ENCODE measurements at regions not wholly inside any gene's neighbourhood (a gene's known extent, or its start where the extent isn't known, plus 50 kb on each side); places are given as distances from the start of the nearest gene placed in this dataset.

GRCh38 chr1:234716908-234717375, 107.0 kb upstream of the IRF2BP2 start:
- no peak for DNase-seq

- no peak for DNase-seq
Observed at GRCh38 chr1:234715252-234716014, 105.5 kb upstream of the IRF2BP2 start.

GRCh38 chr1:234713859-234714258, 103.9 kb upstream of the IRF2BP2 start:
- no peak for DNase-seq

GRCh38 chr1:234713440-234713839, 103.5 kb upstream of the IRF2BP2 start:
- no peak for DNase-seq

GRCh38 chr1:234712891-234713305, 102.9 kb upstream of the IRF2BP2 start:
- DNase-seq = no peak

GRCh38 chr1:234710936-234711724, 101.2 kb upstream of the IRF2BP2 start:
- DNase-seq = no peak

- DNase-seq = no peak
Observed at GRCh38 chr1:234710381-234710780, 100.4 kb upstream of the IRF2BP2 start.

- no peak for DNase-seq
Observed at GRCh38 chr1:234709473-234710228, 99.7 kb upstream of the IRF2BP2 start.

- no peak for DNase-seq
Observed at GRCh38 chr1:234708700-234709395, 98.9 kb upstream of the IRF2BP2 start.

GRCh38 chr1:234707641-234708040, 97.7 kb upstream of the IRF2BP2 start:
- no peak for DNase-seq

- DNase-seq = no peak
Observed at GRCh38 chr1:234706931-234707330, 97.0 kb upstream of the IRF2BP2 start.

GRCh38 chr1:234706199-234706598, 96.2 kb upstream of the IRF2BP2 start:
- DNase-seq = no peak

- DNase-seq = no peak
Observed at GRCh38 chr1:234705615-234706014, 95.6 kb upstream of the IRF2BP2 start.

- DNase-seq = no peak
Observed at GRCh38 chr1:234704106-234704887, 94.3 kb upstream of the IRF2BP2 start.

- DNase-seq = no peak
Observed at GRCh38 chr1:234702342-234703000, 92.5 kb upstream of the IRF2BP2 start.

GRCh38 chr1:234701737-234702341, 91.9 kb upstream of the IRF2BP2 start:
- no peak for DNase-seq

GRCh38 chr1:234699795-234700665, 90.1 kb upstream of the IRF2BP2 start:
- no peak for DNase-seq

GRCh38 chr1:234698686-234699085, 88.7 kb upstream of the IRF2BP2 start:
- DNase-seq = no peak

GRCh38 chr1:234697741-234698140, 87.8 kb upstream of the IRF2BP2 start:
- no peak for DNase-seq
